HUES64 (cell line): ENCODE measurements at regions not wholly inside any gene's neighbourhood (a gene's known extent, or its start where the extent isn't known, plus 50 kb on each side); places are given as distances from the start of the nearest gene placed in this dataset.

Source experiments
- H3K27ac ChIP-seq: 2 replicates; pipeline ENCODE4 v1.7.0; 2013; ENCODE audit warnings: low read depth, low read length, inconsistent platforms
- H3K27me3 ChIP-seq: 2 replicates; pipeline ENCODE4 v1.6.1; 2013; ENCODE audit warnings: mild to moderate bottlenecking, low read length; ENCODE audit not compliant: insufficient read depth
- H3K36me3 ChIP-seq: 2 replicates; pipeline ENCODE4 v1.6.1; 2013; ENCODE audit warnings: mild to moderate bottlenecking, low read length; ENCODE audit not compliant: insufficient read depth
- H3K4me1 ChIP-seq: 2 replicates; pipeline ENCODE4 v1.6.1; 2013; ENCODE audit warnings: mild to moderate bottlenecking, low read length, moderate library complexity; ENCODE audit not compliant: insufficient read depth
- H3K4me3 ChIP-seq: 2 replicates; pipeline ENCODE4 v1.5.1; 2013; ENCODE audit warnings: mild to moderate bottlenecking, low read length, moderate library complexity
- H3K9ac ChIP-seq: 2 replicates; pipeline ENCODE4 v1.6.1; 2013; ENCODE audit warnings: mild to moderate bottlenecking, low read depth, low read length
- H3K9me3 ChIP-seq: 2 replicates; pipeline ENCODE4 v1.6.1; 2013; ENCODE audit warnings: low read depth, low read length; ENCODE audit not compliant: insufficient read depth
- WGBS: fragments of 150-250, 120-280 bp; methylation state at CpG from one replicate; pipeline ENCODE4 v1.1.7; 2013; ENCODE audit warnings: missing lambda C conversion rate; 5-methylcytosine and 5-hydroxymethylcytosine counted together

DNA sequence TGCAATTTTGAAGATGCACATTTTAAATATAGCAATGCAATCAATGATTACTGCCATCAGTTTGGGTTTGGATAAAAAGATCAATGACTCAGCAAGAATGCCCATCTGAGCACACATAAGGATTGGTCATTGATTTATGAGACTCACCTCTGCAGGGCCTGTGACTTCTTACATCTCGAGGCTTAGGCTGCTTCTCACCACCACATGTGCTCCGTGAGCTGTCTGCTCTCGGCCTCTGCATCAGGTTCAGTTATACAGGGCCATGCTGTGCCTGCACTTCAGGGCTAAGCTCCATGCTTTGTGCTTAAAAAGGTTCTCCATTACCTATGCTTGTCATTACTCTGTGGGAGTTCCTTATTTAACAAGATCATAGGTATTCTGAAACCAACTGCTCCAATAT, 887.5 kb downstream of the DIPK2A start:
- H3K27ac ChIP-seq = no peak overlapping the region
- no peaks in the 10 kb centered on the region for H3K36me3 ChIP-seq
- no peaks in the 10 kb centered on the region for H3K27me3 ChIP-seq
- H3K9ac ChIP-seq = no peak overlapping the region
- H3K4me1 ChIP-seq = no peaks in the 10 kb centered on the region
- no peaks in the 10 kb centered on the region for H3K9me3 ChIP-seq
- H3K4me3 ChIP-seq = no peak overlapping the region
- 69% methylated on average over 3 of the region's 3 CpGs for WGBS

DNA sequence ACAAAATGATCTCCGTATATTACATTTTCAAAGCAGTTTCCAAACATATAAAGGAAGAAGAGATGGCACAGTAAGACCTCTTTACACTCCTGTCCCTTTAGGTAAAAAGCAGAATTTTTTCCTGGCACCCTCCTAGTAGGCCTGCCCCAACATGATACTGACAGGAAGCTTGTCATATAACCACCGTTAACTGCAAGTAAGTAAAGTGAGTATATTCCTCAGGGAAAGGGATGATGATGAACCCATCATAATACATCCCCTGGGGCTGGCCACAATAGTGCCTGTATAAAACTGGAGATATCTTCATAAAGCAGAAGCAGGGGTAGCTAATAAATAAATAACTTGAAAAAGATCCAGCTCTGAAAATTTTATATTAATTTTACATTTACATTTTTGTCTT, 893.0 kb downstream of the DIPK2A start:
- Histone ChIP-seq H3K9me3 (no peaks in the 10 kb centered on the region), H3K4me3 (no peak overlapping the region), H3K4me1 (no peaks in the 10 kb centered on the region), H3K9ac (no peak overlapping the region), H3K27ac (no peak overlapping the region), H3K36me3 (no peaks in the 10 kb centered on the region), H3K27me3 (no peaks in the 10 kb centered on the region)
- 100% methylated on average over 1 of the region's 2 CpGs for whole genome bisulfite sequencing

DNA sequence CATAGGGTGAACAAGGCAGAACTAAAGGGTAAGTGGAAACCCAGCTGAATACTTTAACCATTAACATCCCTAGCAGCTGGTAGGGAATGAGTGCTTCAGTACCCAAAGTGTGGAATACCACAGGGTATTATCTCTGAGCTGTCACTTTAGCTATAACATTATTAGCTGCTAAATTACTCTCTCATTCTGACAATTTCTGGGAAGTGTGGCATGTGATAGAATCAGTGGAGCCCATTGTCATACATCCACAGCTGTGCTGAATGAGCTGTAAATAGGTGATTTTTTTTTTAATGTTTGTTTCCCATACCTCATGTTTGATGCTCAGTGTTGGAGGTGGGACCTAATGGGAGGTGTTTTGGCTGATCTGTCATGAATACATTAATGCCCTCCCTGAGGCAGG, 894.3 kb downstream of the DIPK2A start:
- H3K36me3 ChIP-seq = no peaks in the 10 kb centered on the region
- H3K27me3 ChIP-seq = no peaks in the 10 kb centered on the region
- H3K9me3 ChIP-seq = no peaks in the 10 kb centered on the region
- H3K9ac ChIP-seq = no peak overlapping the region
- no peak overlapping the region for H3K27ac ChIP-seq
- no peaks in the 10 kb centered on the region for H3K4me1 ChIP-seq
- H3K4me3 ChIP-seq = no peak overlapping the region

DNA sequence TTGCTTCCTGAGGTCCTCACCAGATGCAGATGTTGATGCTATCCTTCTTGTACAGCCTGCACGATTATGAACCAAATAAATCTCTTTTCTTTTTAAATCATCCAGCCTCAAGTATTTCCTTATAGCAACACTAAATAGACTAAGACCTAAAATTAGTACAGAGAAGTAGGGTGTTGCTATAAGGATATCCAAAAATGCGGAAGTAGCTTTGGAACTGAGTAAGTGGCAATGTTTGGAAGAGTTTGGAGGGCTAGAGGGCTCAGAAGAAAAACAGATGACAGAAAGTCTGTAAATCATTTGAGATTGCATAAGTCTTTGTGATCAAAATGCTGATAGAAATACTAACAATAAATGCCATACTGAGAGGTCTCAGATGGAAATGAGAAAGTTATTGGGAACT, 894.9 kb downstream of the DIPK2A start:
- no peak overlapping the region for H3K9ac ChIP-seq
- 87% methylated on average over 2 of the region's 2 CpGs for WGBS
- H3K4me3 ChIP-seq = no peak overlapping the region
- H3K27me3 ChIP-seq = no peaks in the 10 kb centered on the region
- no peaks in the 10 kb centered on the region for H3K36me3 ChIP-seq
- H3K9me3 ChIP-seq = no peaks in the 10 kb centered on the region
- no peaks in the 10 kb centered on the region for H3K4me1 ChIP-seq
- H3K27ac ChIP-seq = no peak overlapping the region

DNA sequence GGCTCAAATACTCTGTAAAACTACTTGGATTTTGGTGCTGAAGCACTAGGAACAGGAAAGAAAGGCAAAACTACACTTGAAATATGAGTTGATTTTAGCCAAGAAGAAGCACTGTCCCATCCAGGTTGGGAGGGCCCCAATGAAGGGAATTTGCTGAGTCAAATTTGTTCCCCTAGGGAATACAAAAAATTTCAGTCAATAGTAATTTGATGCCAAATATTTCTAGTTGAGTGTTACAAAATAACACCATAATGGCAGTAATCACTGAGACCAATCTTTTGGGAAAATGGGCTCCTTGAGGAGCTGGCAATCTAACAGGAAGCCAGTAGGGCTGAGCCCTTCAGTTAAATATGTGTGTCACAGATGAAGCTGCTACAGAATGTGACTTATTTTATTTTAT, 896.9 kb downstream of the DIPK2A start:
- Histone ChIP-seq H3K36me3 (no peaks in the 10 kb centered on the region), H3K9ac (no peak overlapping the region), H3K27me3 (no peaks in the 10 kb centered on the region), H3K27ac (no peak overlapping the region), H3K4me1 (no peaks in the 10 kb centered on the region), H3K4me3 (no peak overlapping the region), H3K9me3 (no peaks in the 10 kb centered on the region)

DNA sequence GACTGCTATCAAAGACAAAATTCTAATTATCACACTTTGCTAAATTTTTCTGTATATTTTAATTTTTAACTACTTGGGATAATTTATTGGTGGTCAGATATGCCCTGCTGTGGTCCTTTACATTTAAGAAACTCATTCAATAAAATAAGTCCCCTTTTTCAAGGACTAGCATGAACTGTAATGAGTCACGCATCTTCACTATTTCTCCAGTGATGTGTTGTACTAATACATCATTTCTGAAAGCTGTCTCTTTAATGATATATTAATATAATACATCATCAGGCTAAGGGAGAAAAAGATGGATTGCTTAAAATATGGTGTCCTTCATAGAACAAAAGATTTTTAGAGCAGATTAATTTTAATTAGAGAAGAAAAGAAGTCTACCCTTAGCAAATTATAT, 901.4 kb downstream of the DIPK2A start:
- WGBS = no CpG with 5 or more reads among the region's 1 CpG
- Histone ChIP-seq H3K9ac (no peak overlapping the region), H3K36me3 (no peaks in the 10 kb centered on the region), H3K27ac (no peak overlapping the region), H3K4me3 (no peak overlapping the region), H3K9me3 (no peaks in the 10 kb centered on the region), H3K27me3 (no peaks in the 10 kb centered on the region), H3K4me1 (no peaks in the 10 kb centered on the region)

DNA sequence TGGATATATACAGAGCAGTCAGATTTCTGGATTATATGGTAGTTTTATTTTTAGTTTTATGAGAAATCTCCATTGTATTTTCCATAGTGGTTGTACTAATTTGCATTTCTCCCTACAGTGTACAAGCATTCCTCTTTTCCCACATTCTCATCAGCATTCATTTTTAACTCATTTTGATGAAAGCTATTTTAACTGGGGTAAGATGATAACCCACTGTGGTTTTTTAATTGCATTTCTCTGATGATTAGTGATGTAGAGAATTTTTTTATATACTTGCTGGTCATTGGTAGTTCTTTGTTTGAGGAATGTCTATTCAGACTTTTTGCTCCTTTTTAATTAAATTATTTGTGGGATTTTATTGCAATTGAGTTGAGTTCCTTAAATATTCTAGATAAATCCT, 903.6 kb downstream of the DIPK2A start:
- Histone ChIP-seq H3K27ac (no peak overlapping the region), H3K4me1 (no peaks in the 10 kb centered on the region), H3K9me3 (no peaks in the 10 kb centered on the region), H3K9ac (no peak overlapping the region), H3K36me3 (no peaks in the 10 kb centered on the region), H3K4me3 (no peak overlapping the region), H3K27me3 (no peaks in the 10 kb centered on the region)

DNA sequence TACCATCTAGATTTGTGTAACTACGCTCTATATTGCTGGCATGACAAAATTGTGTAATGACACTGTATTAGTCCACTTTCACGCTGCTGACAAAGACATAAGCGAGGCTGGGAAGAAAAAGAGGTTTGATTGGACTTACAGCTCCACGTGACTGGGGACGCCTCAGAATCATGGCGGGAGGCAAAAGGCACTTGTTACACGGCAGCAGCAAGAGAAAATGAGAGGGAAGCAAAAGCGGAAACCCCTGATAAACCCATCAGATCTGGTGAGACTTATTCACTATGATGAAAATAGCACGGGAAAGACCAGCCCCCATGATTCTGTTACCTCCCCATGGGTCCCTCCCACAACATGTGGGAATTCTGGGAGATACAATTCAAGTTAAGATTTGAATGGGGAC, 905.7 kb downstream of the DIPK2A start:
- Histone ChIP-seq H3K27me3 (no peaks in the 10 kb centered on the region), H3K4me1 (no peaks in the 10 kb centered on the region), H3K9ac (no peak overlapping the region), H3K36me3 (no peaks in the 10 kb centered on the region), H3K9me3 (no peaks in the 10 kb centered on the region), H3K4me3 (no peak overlapping the region), H3K27ac (no peak overlapping the region)
- 98% methylated on average over 9 of the region's 9 CpGs for WGBS

DNA sequence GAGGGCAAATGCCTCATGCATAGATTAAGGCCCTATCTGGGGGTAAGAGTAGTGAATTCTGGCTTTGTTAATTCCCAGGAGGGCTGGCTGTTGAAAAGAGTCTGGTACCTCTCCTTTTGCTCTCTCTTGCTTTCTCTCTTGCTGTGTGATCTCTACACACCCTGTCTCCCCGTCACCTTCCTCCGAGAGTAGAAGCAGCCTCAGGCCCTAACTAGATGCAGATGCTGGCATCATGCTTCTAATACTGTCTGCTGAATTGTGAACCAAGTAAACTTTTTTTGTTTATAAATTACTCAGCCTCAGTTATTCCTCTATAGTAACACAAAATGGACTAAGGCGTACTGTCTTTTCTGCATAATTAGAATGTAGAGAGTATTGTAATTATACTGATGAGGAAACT, 908.1 kb downstream of the DIPK2A start:
- no peaks in the 10 kb centered on the region for H3K36me3 ChIP-seq
- H3K9me3 ChIP-seq = no peaks in the 10 kb centered on the region
- no peaks in the 10 kb centered on the region for H3K27me3 ChIP-seq
- no peak overlapping the region for H3K9ac ChIP-seq
- no peaks in the 10 kb centered on the region for H3K4me1 ChIP-seq
- WGBS = 98% methylated on average over 2 of the region's 3 CpGs
- no peak overlapping the region for H3K4me3 ChIP-seq
- H3K27ac ChIP-seq = no peak overlapping the region

DNA sequence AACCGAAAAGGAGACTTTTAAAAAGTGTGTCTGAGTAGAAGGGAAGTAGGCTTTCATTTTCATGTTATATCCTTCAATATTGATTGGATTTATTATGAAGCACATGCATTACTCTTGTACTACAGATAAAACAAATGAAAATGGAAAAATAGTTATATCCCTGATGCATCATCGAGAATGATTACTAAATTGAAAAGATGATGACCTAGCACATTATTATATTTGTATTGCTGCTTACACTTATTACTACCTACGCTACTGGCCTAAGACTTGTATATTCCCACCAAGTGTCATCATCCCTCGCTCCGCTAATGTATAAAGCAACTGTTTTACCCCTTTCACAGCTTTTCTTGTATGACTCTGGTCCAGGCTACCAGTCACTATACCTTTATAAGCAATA, 922.4 kb downstream of the DIPK2A start:
- H3K4me1 ChIP-seq = no peaks in the 10 kb centered on the region
- H3K4me3 ChIP-seq = no peak overlapping the region
- no peaks in the 10 kb centered on the region for H3K9me3 ChIP-seq
- no peaks in the 10 kb centered on the region for H3K36me3 ChIP-seq
- no peak overlapping the region for H3K27ac ChIP-seq
- H3K27me3 ChIP-seq = no peaks in the 10 kb centered on the region
- H3K9ac ChIP-seq = no peak overlapping the region
- 97% methylated on average over 3 of the region's 5 CpGs for WGBS

DNA sequence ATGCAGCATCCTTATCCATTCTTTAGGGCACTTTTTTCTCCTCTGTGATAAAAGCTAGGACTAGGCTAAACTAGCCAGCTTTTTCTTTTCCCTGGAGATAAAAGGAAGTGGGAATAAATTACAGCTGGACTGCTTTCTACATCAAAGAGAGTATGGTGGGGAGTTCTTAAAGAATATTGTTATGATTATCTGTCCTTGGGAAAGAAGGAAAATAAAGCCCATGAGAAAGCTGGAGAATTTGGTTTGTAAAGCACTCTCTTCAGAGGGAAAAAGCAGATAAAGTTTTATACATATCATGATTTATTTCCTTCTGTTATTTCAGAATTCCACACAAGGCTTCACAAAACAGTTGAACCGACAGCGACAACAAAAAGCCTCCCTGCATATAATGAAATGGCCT, 923.0 kb downstream of the DIPK2A start:
- Histone ChIP-seq H3K9me3 (no peaks in the 10 kb centered on the region), H3K4me3 (no peak overlapping the region), H3K9ac (no peak overlapping the region), H3K27ac (no peak overlapping the region), H3K36me3 (no peaks in the 10 kb centered on the region), H3K27me3 (no peaks in the 10 kb centered on the region), H3K4me1 (no peaks in the 10 kb centered on the region)
- WGBS = 95% methylated on average over 2 of the region's 2 CpGs

DNA sequence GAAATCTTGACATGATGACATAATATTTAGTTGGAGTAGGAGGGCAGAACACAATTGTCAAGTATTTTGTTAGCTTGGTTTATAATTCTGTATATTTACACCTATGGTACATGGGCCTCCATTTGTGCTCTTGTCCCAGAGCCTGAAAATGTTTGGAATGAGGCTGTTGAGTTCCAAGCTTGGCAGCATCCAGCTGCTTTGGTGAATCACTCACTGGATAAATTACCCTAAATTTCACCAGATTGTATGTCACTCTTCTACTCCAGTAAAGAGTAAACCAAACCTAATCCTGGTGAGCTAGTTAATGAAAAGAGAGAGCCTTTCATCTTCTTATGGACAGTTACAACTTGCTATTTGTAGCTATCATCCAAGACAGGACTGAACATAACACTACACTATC, 928.7 kb downstream of the DIPK2A start:
- H3K36me3 ChIP-seq = no peaks in the 10 kb centered on the region
- no peak overlapping the region for H3K27ac ChIP-seq
- H3K9me3 ChIP-seq = peaks cover 3% of the 10 kb centered on the region; the same call in 1 of the 2 replicates
- H3K4me3 ChIP-seq = no peak overlapping the region
- no peak overlapping the region for H3K9ac ChIP-seq
- no peaks in the 10 kb centered on the region for H3K4me1 ChIP-seq
- H3K27me3 ChIP-seq = no peaks in the 10 kb centered on the region
